HG02870 (cell line): ENCODE measurements at regions not wholly inside any gene's neighbourhood (a gene's known extent, or its start where the extent isn't known, plus 50 kb on each side); places are given as distances from the start of the nearest gene placed in this dataset.

Source experiments
- ATAC-seq: cut with Tn5 transposase; IDR thresholded peaks from one replicate; pipeline ENCODE4 v1.9.1; 2021; ENCODE audit warnings: mild to moderate bottlenecking, moderate library complexity; ENCODE audit not compliant: unreplicated experiment

DNA sequence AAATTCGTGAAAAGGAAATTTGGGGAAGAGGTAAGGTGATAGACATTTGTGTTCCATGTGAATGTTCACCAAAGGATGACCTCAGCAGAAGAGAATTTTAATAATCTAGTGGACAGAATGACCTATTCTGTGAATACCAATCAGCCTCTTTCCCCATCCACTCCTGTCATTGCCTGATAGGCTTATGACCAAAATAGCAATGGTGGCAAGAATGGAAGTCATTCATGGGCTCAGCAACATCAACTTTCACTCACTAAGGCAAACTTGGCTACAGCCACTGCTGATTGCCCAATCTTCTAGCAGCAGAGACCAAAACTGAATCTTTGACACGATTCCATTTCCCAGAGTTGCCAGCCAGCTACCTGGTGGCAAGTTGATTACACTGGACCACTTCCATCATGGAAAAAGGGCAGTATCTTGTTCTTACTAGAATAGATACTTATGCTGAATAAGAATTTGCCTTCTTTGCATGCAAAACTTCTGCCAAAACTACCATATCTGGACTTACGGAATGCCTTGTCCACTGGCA lies 348.7 kb upstream of the PBX1 start:
- ATAC-seq: no peak

DNA sequence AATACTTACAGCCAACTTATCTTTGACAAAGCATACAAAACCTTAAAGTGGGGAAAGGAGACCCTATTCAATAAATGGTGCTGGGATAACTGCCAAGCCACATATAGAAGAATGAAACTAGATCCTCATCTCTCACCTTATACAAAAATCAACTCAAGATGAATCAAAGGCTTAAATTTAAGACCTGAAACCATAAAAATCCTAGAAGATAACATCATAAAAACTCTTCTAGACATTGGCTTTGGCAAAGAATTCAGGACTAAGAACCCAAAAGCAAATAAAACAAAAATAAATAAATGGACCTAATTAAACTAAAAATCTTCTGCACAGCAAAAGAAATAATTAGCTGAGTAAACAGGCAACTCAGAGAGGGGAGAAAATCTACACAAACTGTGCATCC lies 335.6 kb upstream of the PBX1 start:
- ATAC-seq: no peak

DNA sequence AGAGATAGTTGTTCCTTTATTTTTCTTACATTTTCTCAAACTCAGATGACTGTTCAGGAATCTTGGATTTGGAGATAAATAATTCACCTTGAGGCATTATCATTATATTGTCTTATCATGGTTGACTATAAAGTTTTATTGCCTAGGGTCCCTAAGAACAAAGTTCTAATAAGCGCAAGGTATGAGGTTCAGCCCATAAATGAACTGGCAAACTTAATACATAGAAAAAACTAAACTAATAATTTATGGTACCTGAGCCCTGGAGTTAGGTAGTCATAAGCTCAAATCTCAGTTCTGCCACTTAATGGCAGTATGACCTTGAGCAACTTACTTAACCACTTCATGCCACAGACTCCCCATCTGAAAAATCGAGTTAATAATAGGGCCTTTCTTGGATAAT lies 334.0 kb upstream of the PBX1 start:
- ATAC-seq: no peak

DNA sequence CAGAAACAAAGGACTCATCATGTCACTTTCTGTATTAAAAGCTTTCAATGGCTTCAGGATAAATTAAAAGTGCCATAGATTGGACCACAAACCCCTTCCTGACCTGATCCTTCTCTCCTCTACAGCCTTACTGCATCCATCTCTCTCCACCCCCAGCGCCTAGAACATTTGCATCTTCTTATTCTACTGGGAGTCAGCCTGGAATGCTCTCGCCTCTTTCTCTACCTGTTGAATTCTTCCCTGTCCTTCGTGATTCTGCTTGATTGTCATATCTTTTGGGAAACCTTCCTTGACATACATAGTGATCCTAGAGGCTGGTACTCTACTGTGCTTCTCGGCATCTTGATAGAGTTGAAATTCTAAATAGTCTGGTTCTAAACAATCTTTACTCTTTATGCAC lies 332.0 kb upstream of the PBX1 start:
- no peak for ATAC-seq

DNA sequence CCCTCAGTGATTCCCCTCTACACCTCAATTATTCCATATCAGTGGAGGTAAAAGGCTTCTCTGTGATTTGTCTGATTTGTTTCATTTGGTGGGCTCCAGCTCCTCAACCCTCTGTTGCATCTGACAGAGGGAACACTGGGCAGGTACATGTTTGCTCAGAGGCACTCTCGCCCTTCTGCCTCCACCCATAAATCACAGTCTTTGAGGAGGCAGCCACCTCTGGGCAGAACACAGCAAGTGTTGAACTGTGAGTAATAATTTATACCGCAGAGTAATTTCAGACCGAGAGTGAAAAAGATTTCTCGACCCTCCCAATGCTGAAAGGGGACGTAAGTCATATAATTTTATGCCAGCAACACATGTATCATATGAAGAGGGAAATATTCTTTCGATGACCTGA lies 330.1 kb upstream of the PBX1 start:
- ATAC-seq: no peak

DNA sequence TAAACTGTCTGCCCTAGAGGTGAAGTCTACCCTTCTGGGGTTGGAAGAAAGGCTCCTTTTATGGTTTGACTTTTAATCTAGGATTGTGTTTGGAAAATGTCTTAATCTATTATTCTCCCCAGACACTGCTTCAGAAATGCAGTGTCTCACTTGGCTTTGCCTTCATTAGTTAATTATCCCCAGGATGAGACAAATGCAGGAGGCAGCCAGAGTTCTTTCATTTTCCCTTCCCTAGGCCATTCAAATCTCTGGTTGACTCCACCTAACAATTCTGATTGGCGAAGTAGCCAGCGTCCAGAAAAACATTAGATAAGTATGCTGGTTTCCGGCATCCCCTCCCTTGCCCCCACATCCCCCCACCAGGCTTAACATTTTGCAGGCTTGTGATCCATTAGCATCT lies 325.8 kb upstream of the PBX1 start:
- no peak for ATAC-seq

DNA sequence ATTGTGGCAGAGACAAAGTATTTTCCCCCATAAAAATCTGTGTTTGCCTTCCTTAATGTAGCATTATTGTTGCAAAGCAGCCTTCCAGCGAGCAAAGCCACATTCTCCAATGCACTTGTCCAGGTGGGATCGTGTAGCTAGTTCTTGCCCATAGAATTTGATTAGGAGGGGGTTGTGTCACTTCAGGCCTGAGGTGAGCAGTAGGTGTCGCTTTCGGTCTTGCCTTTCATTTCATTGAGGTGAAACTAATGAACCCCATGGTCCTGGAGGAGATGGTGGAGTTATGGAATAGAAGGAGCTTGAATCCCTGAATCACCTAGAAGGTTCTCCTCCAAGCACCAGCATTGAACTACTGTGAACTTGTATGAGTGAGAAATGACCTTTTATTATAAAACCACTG lies 318.9 kb upstream of the PBX1 start:
- ATAC-seq: no peak

DNA sequence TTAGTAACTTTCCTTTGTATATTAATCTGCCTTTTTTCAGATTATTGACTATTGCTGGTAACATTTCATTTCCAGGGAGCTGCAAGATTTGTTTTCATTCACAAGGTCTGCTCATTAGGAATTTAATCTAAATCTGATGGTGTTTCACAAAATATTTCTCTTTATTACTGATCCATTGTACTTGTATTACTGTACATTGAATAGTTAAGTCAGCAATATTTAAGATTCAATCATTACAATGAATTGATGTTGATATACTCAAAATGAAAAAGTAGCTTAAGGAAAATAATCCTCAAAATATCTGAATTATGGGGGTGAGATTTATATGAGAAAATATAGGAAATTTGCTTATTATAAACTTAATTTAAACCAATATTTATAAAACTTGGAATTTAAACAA lies 308.6 kb upstream of the PBX1 start:
- no peak for ATAC-seq

DNA sequence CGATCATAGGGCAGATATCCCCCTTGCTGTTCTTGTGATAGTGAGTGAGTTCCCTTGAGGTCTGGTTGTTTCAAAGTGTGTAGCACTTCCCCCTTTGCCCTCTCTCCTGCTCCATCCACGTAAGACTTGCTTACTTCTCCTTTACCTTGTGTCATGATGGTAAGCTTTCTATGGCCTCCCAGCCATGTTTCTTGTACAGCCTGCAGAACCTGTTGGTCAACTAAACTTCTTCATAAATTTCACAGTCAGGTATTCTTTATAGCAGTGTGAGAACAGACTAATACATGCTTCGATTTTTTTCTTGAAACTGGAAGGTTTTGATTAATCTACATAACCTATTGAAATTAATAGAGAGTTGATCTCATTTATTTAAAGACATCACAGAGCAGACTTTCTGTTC lies 302.5 kb upstream of the PBX1 start:
- ATAC-seq: no peak

DNA sequence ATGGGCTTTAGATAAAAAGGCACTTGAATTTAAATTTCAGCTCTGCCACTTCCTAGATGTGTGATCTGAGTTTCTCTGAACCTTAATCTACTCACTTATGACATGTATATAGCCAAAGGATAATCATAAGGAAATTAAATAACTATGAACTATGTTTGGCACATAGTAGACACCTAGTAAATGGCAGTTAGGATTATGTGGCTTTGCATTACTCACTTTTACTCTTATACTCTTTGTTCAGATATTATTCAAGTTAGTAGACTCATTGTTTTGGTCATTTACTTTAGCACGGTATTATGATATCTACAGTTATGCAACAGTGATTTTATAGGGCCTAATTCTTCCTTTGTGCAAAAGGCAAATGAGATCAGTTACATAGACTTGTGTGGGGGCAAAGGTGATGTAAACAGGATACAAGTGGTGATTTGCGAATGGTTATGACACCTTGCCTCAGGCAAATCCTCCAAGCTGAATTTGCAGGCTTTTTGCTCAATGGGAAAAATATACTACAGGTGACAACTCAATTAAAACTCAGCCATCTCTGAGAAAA lies 297.2 kb upstream of the PBX1 start:
- ATAC-seq: no peak

DNA sequence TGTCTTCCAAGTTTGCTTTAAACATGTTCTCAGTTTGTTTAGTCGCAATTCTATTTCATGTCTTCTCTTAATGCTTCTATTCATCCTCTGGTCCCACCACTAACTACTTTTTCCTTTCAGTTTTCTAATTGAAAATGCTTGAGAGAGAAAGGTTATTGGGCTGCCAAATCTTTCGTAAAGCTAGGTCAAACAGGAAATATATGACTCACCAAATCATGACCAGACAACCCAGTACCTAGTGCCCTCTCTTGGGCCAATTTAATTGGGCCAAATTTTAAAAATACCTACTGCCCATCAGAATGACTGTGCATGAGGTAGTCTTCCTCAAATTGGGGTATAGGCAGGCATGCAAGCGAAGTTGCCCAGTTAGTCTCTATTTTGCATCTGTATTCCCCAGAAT lies 295.4 kb upstream of the PBX1 start:
- no peak for ATAC-seq

DNA sequence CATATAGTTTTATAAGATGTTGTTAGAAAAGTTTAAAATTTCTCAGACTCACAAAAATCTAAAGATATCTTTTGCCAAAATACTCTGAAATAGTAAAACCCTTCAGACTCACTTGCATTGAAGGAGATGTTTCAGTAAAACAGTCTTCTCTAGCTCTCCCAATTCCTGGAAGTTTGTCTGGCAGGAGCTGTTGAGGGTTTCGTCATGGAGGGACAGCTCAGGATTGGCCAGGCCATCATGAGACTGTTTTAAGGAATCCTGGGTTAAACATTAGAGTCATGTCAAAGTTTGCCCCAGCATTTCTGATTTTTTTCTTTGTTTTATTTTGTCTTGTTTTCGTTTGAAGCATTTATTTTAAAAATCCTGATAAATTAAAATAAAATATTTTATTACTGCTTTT lies 293.8 kb upstream of the PBX1 start:
- ATAC-seq: no peak

DNA sequence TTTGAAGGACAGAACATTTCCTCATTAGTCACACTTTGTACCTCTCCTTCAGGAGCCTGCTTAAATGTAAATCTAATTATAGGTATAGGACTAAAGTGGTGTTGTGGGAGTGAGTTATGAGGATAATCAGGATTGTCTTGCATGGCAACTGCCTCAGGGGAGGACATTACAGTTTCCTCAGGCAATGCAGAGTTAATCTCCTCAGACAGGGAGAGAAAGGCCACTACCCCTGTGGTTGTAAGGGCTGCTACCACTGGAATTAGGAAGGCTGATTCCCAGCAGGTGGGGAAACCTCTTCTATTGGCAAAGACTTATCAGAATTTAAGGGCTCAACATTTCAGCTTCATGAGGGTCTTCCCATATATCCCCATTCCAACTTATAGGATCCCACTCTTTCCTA lies 286.8 kb upstream of the PBX1 start:
- ATAC-seq: no peak

DNA sequence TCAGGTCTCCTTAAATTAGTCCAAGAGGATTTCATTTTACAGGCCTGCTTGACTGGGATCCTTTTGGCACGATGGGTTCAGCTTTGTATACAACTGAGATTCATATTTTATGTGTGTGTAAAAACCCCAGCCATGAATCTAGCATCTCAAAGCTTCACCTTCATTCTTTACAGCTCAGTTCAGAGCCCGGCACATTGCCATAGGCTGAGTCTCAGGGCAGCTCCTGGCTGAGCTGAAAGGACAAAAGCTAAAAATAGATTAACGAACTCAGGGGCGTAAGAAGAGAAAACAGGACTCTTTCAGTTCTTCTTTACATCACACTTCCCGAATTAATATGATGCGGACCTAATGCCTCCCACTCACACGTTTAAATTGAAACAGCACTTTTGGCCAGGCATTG lies 262.8 kb upstream of the PBX1 start:
- ATAC-seq: no peak

DNA sequence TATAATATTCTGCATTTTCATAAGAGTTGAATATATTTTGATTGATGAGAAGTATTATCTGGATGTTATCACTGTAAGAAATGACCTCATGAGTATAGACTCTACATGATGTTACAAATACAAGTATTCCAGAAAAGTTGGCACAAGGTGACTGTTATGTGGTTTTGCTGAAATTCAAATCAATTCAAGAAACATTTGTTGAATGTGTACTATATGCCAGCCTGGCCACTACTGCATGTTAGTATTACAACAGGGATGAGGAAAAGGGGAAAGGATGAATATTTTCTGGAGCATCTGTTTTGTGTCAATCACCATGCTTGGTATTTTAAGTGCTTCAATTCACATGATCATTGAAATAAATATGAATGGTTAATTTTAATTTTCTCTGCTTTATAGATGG lies 250.9 kb upstream of the PBX1 start:
- no peak for ATAC-seq

DNA sequence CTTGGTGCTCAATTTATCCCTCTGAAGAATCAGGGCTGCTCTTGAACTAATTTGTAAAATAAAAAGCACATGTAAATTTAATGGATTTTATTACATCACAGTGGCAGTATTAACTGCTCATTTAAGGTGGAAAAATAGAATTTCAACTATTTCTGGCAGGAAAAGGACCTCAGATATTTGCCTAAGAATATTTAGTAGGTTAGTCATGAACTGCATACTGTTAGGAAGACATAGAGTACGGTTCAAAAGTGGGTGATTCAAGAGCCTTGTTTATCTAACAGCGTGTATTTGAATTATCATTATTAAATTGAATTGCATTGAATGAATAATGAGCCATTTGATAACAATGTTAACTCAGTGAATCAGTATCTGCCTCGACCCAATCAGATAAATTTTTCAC lies 248.8 kb upstream of the PBX1 start:
- ATAC-seq: no peak

DNA sequence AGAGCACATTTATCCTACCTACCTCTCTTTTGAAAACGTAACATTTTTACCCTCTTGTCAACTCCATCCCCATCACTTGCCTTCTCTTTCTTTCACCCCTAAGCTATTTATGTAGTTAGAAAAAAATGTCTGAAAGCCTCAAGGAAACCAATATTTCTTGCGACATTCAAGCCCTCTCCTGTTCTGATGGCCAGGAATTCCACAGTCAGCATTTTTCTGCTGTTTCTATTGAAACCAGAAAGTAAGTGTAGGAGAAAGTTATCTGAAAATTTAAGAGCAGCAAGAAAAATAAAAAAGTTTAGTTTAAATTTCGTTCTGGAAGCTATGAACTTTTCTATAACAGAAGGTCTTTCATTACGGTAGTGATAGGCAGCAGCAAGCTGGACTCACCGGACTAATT lies 247.6 kb upstream of the PBX1 start:
- ATAC-seq: no peak

DNA sequence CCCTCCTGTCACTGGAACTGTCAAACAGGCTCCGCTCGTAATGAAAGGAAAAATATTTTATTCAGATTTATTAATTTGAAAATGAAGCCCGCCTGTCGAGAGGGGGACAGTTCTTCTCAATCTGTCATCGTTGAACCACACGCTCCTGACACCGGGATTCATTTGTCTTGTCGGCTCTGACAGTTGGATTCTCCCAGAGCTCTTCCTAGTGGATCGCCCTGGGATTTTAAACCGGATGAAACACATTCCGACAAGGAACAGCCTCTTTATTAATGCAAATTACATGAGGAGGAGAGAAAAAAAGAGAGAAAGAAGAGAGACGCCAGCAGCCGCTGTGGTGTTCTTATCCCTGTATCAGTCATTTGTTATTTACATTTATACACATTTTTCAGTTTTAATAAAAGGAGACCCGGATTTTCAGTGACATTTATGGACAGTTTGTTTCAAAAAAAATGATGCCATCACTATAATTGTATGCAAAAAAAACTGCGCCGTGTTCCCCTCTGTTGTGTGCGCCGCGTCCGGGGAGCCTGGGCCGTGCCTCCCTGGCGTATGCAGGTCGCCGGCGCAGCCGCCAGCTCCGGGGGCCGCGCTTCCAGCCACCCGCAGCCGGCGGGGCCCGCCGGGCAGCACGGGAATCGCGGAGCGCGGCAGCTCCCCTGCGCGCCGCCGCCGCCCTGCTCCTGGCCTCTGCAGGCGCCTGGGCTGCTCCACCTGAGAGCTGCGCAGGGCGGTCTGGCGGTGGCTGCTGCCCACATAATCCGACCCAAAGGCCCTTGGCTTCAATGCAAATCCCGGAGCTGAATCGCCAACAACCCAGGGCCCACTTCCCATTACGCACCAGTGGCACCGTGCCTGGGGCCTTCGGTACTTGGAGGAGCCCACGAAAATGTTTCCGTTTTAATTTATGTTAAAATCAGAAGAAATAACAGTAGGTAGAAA lies 237.9 kb upstream of the PBX1 start:
- ATAC-seq: no peak

DNA sequence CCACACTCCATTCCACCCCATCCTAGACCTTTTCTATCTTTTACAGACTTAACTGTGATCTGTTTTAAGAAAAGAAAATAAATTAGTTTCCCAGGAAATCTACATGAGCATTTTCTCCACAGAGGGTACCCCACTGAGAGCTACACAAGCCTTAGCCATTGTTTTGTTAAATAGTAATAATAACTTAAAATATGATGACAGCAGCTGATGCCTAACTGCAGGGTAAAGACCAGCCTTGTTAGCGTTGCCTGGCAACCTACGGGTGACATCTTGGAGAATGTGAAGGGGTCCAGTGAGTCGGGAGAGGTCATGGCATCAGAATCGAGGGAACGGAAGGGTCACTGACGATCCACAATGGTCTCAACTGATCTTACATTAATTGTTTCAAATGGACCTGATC lies 233.2 kb upstream of the PBX1 start:
- ATAC-seq: no peak

DNA sequence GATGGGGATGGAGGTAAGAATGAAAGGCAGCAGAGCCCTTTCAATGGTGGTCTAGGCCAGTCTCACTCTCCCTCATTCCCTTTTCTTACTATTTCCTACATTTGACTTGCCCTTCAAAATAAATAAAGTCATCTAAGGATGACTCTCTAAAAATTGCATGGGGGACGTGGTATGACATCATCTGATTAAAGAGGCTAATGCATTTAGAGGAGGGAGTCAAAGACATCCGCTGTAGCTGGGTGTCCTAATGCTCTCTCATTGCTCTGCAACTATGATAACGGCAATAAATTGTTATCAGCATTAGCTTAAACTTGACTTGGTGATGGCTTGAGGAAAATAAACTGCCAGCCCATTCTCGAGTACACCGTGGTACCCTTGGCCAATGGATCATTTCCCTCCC lies 225.6 kb upstream of the PBX1 start:
- ATAC-seq: no peak

DNA sequence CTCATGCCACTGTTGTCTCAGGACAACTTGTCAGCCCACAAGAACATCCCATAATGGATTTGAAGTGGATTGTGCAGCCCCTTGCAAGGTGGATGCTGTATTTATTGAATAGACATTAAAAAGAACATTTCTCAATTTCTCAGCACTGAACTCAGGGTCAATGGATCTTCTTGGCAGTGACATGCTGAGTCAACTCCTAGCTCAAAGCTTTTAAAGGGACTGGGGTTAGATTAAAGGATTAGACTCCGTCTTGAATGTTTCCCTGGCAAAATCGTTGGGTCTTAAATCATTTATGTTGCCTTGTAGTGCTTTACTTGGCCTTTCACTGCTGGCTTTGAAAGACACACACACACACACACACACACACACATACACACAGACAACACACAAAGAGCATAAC lies 221.6 kb upstream of the PBX1 start:
- no peak for ATAC-seq

DNA sequence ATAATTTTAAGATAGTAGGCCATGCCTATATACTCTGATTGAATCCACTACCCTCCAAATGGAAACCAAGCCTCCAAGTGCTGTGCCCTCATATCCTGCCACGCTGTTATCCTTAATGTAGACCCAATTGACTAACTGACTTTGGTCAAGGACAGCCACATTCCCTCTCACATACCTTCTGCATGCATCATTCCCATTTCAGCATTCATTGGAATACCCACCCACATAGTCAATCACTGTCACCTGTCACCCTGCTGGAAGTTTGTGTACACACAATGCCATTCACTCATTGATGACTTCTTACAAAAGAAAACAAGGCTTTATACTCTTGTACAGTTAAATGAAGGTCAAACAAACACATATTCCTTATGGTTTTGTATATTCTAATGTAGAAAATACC lies 221.1 kb upstream of the PBX1 start:
- ATAC-seq: no peak

DNA sequence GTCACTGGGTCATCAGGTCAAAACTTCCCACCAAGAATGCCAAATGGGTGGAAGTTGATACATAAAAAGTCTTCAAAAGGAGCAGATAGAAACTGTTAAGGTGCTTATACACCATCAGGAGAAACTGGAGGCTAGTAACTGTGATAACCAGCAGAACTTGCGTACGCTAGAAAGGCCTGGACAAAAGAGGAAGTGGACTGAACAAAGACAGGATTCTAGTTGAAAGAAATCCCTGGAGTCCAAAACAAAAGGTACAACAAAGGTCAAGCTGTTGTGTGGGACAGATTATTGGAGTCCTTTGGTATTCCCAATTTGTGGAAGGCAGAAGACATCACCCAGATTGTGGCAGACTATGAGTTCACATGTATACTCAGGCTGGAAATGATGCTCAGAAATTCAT lies 215.8 kb upstream of the PBX1 start:
- no peak for ATAC-seq
